ENCODE measurements at regions not wholly inside any gene's neighbourhood (a gene's known extent, or its start where the extent isn't known, plus 50 kb on each side); places are given as distances from the start of the nearest gene placed in this dataset.

- TF ChIP-seq TFE3 (CRISPR knock-in tag; IDR thresholded peaks at IDR 0.05): no peak
- TF ChIP-seq SFPQ (IDR thresholded peaks at IDR 0.05; ENCODE audit: low read depth, low read length): no peak
- TF ChIP-seq RHOXF2B (CRISPR knock-in tag; conservative IDR thresholded peaks at IDR 0.05): no peak
- no peak for TF ChIP-seq ETS2 (tag; IDR thresholded peaks at IDR 0.05; ENCODE audit: borderline replicate concordance, poor library complexity, severe bottlenecking)
- TF ChIP-seq ZBTB26 (CRISPR knock-in tag; IDR thresholded peaks at IDR 0.05): no peak
- TF ChIP-seq HINFP (tag; conservative IDR thresholded peaks at IDR 0.05; ENCODE audit: low read depth): no peak
- TF ChIP-seq ZNF445 (CRISPR knock-in tag; IDR thresholded peaks at IDR 0.05; ENCODE audit: low read depth): no peak
- TF ChIP-seq ZEB2 (IDR thresholded peaks at IDR 0.05): peak; percentile 33; the same call in 1 of the 2 replicates
- TF ChIP-seq FOSL1 (tag; conservative IDR thresholded peaks at IDR 0.05): 0 out of 2 replicates have a peak, but pooled peaks have one; percentile 37
- TF ChIP-seq NRF1 (conservative IDR thresholded peaks at IDR 0.05 in 1 of 2, IDR thresholded peaks at IDR 0.05 in 1 of 2): no peak
- no peak for TF ChIP-seq ZNF507 (tag; conservative IDR thresholded peaks at IDR 0.05)
- TF ChIP-seq POLR3A (IDR thresholded peaks at IDR 0.05; ENCODE audit: borderline replicate concordance, extremely low read depth, insufficient read depth, insufficient read length): no peak
- no peak for TF ChIP-seq DEAF1 (CRISPR knock-in tag; IDR thresholded peaks at IDR 0.05)
- no peak for TF ChIP-seq CBX1 (IDR thresholded peaks at IDR 0.05; ENCODE audit: low read depth)
- no peak for TF ChIP-seq TCF15 (CRISPR knock-in tag; IDR thresholded peaks at IDR 0.05)
- TF ChIP-seq RAD51 (IDR thresholded peaks at IDR 0.05; ENCODE audit: borderline replicate concordance, low read depth): no peak
- TF ChIP-seq GATAD2B (IDR thresholded peaks at IDR 0.05; ENCODE audit: borderline replicate concordance): no peak
- no peak for TF ChIP-seq SMC3 (conservative IDR thresholded peaks at IDR 0.05; ENCODE audit: insufficient read depth, low read depth, low read length)
- no peak for TF ChIP-seq PHTF2 (CRISPR knock-in tag; IDR thresholded peaks at IDR 0.05)
- TF ChIP-seq RBBP5 (IDR thresholded peaks at IDR 0.05; ENCODE audit: borderline replicate concordance, insufficient read depth, low read length, poor library complexity, severe bottlenecking): no peak
These were observed 103.7 kb downstream of the MEX3B start (continued) for GRCh38 chr15:81942157-81942556.
